HepG2 (cell line): ENCODE measurements at regions not wholly inside any gene's neighbourhood (a gene's known extent, or its start where the extent isn't known, plus 50 kb on each side); places are given as distances from the start of the nearest gene placed in this dataset.

Experiments used
- ATAC-seq: fragments of 200-7000 bp; cut with Tn5 transposase; 3 replicates; pipeline ENCODE4 v1.9.1; 2020; ENCODE audit warnings: mild to moderate bottlenecking, moderate library complexity
- BruUV-seq: library from RNA; stranded (reverse); fragments of 400-500 nt; replicated peaks from 2 replicates; lab custom pipeline; 2021; lab: Mats Ljungman, UMichigan
- CTCF ChIA-PET: fragments of 300-600 bp; formaldehyde crosslinking; extraction: SDS; loops from one replicate; lab custom pipeline; 2021; ENCODE audit warnings: low total read pairs, inconsistent platforms, low intra/inter-chr PET ratio; lab: Yijun Ruan, JAX
- POLR2A ChIA-PET: fragments of 350-600 bp; sonication (Branson Sonifier 250); formaldehyde crosslinking; loops from one replicate; lab custom pipeline; 2020; ENCODE audit warnings: antibody characterized with exemption, inconsistent platforms; lab: Yijun Ruan, JAX
- DNase-seq: peaks from one replicate; pipeline ENCODE4 v3.0.0-alpha.2; 2015; ENCODE audit warnings: low spot score
- FAIRE-seq: peaks from 3 replicates; lab custom pipeline; 2011; peaks lifted over from hg19 to GRCh38; lab: Jason Lieb, UNC
- H2AFZ ChIP-seq: one replicate; pipeline ENCODE4 v1.6.1; 2011; ENCODE audit warnings: low read length, inconsistent platforms
- H3K27ac ChIP-seq: fragments of 300-600 bp; 3 replicates; pipeline ENCODE4 v1.8.0; 2011; ENCODE audit warnings: mixed run types, mild to moderate bottlenecking, mixed read lengths, low read length, inconsistent platforms; ENCODE audit not compliant: insufficient read depth; ENCODE audit errors: extremely low read length
- H3K27me3 ChIP-seq, 2 experiments: fragments of 200-600 bp in 1 of 2; 2 replicates in 1 of 2; 3 replicates in 1 of 2; pipeline versions ENCODE4 v1.6.0 to v1.8.0; 2011; ENCODE audit warnings: low read length in 2 of 2, mild to moderate bottlenecking in 2 of 2, moderate library complexity in 2 of 2, inconsistent platforms in 1 of 2; ENCODE audit not compliant: insufficient read depth in 2 of 2, control insufficient read depth in 1 of 2
- H3K36me3 ChIP-seq, 2 experiments: fragments of 200-600 bp in 1 of 2; replicated peaks in 1 of 2; 2 replicates in 1 of 2; 3 replicates in 1 of 2; pipeline versions ENCODE4 v1.5.1 to v1.8.0; 2011; ENCODE audit warnings: low read length in 2 of 2, inconsistent platforms in 1 of 2; ENCODE audit not compliant: insufficient read depth in 2 of 2, control insufficient read depth in 1 of 2
- H3K4me1 ChIP-seq: 2 replicates; pipeline ENCODE4 v1.5.1; 2012; ENCODE audit warnings: low read length, inconsistent platforms; ENCODE audit not compliant: insufficient read depth
- H3K4me2 ChIP-seq: 2 replicates; pipeline ENCODE4 v1.6.0; 2011; ENCODE audit warnings: low read depth, low read length, inconsistent platforms
- H3K4me3 ChIP-seq, 3 experiments: fragments of 200-600 bp in 1 of 3; sonication (generic), shearing (Covaris generic) in 1 of 3; replicated peaks in 1 of 3; 2 replicates each; pipeline ENCODE4 v1.5.1; 2011 to 2016; ENCODE audit warnings: low read length in 3 of 3, inconsistent platforms in 2 of 3, low read depth in 2 of 3, mild to moderate bottlenecking in 2 of 3, control low read depth in 1 of 3, mixed read lengths in 1 of 3; ENCODE audit not compliant: insufficient read depth in 1 of 3
- H3K79me2 ChIP-seq: one replicate; pipeline ENCODE4 v1.6.1; 2011; ENCODE audit warnings: low read length, inconsistent platforms; ENCODE audit not compliant: insufficient read depth
- H3K9ac ChIP-seq: 2 replicates; pipeline ENCODE4 v1.6.0; 2011; ENCODE audit warnings: mild to moderate bottlenecking, low read depth, low read length, inconsistent platforms; ENCODE audit not compliant: insufficient read depth
- H3K9me3 ChIP-seq: 2 replicates; pipeline ENCODE4 v1.5.1; 2012; ENCODE audit warnings: mild to moderate bottlenecking, low read length
- H4K20me1 ChIP-seq: 2 replicates; pipeline ENCODE4 v1.6.0; 2011; ENCODE audit warnings: inconsistent platforms, mild to moderate bottlenecking, low read length, moderate library complexity; ENCODE audit not compliant: insufficient read depth
- CHD4 ChIP-seq: fragments of 200-600 bp; sonication (generic); IDR thresholded peaks from 2 replicates; pipeline ENCODE4 v1.7.0; 2017; ENCODE audit warnings: mild to moderate bottlenecking, low read length, borderline replicate concordance
- GLMP ChIP-seq: sonication (generic); formaldehyde crosslinking; IDR thresholded peaks from 2 replicates; pipeline ENCODE4 v1.9.0; 2021; ENCODE audit warnings: missing genetic modification reagents, mild to moderate bottlenecking, borderline replicate concordance
- HMG20B ChIP-seq: conservative IDR thresholded peaks from 2 replicates; pipeline ENCODE4 v1.6.1; 2016; ENCODE audit warnings: missing genetic modification reagents, missing compliant biosample characterization
- HNRNPL ChIP-seq: fragments of 200-400 bp; formaldehyde crosslinking; IDR thresholded peaks from 2 replicates; pipeline ENCODE4 v1.6.1; 2017; ENCODE audit warnings: mild to moderate bottlenecking, low read depth, low read length
- HOMEZ ChIP-seq: IDR thresholded peaks from 2 replicates; pipeline ENCODE4 v1.6.1; 2016; ENCODE audit warnings: low read depth
- KDM5B ChIP-seq: sonication (generic); formaldehyde crosslinking; IDR thresholded peaks from 2 replicates; pipeline ENCODE4 v1.4.0; 2020; ENCODE audit warnings: missing genetic modification reagents, mild to moderate bottlenecking, borderline replicate concordance
- PRDM10 ChIP-seq: sonication (generic); formaldehyde crosslinking; IDR thresholded peaks from 2 replicates; pipeline ENCODE4 v1.4.0; 2020; ENCODE audit warnings: low read depth, missing genetic modification reagents
- SIN3B ChIP-seq: fragments of 150-350 bp; IDR thresholded peaks from 2 replicates; pipeline ENCODE4 v1.6.1; 2014; ENCODE audit warnings: low read length
- ZKSCAN8 ChIP-seq: IDR thresholded peaks from 2 replicates; pipeline ENCODE4 v1.6.1; 2016; ENCODE audit warnings: borderline replicate concordance, missing genetic modification reagents, missing compliant biosample characterization
- ZNF431 ChIP-seq: sonication (generic); formaldehyde crosslinking; IDR thresholded peaks from 2 replicates; pipeline ENCODE4 v1.9.0; 2022; ENCODE audit warnings: missing genetic modification reagents, low read depth, mild to moderate bottlenecking, borderline replicate concordance
- ZNF672 ChIP-seq: sonication (generic); formaldehyde crosslinking; IDR thresholded peaks from 2 replicates; pipeline ENCODE4 v1.8.1; 2022; ENCODE audit warnings: missing genetic modification reagents
- ZNF703 ChIP-seq: sonication (generic); formaldehyde crosslinking; IDR thresholded peaks from 2 replicates; pipeline ENCODE4 v1.5.1; 2020; ENCODE audit warnings: missing genetic modification reagents, mild to moderate bottlenecking, moderate library complexity, borderline replicate concordance
- ZNF776 ChIP-seq: sonication (generic); formaldehyde crosslinking; IDR thresholded peaks from 2 replicates; pipeline ENCODE4 v1.4.0; 2020; ENCODE audit warnings: mild to moderate bottlenecking, missing genetic modification reagents
- WGBS: methylation state at CpG from one replicate; pipeline ENCODE4 v1.1.6; 2017; ENCODE audit warnings: low lambda C conversion rate; 5-methylcytosine and 5-hydroxymethylcytosine counted together
- in situ Hi-C: cut with HindIII; loops from 2 replicates; pipeline ENCODE4 v1.10.0; 2017; ENCODE audit warnings: low pct_unique_long_range_greater_than_20kb; ENCODE audit not compliant: extremely low pct_ligation_motif_present
- intact Hi-C: fragments of 100-400 bp; cut with micrococcal nuclease; formaldehyde crosslinking; loops from one replicate; pipeline ENCODE4 v1.10.0; 2022; ENCODE audit not compliant: unreplicated experiment

GRCh38 chr7:51569581-51569980, 253.0 kb upstream of the COBL start (continued):
- TF ChIP-seq GLMP (CRISPR knock-in tag) = no peak

GRCh38 chr7:51569176-51569575, 252.6 kb upstream of the COBL start:
- POLR2A ChIA-PET = no interaction called here

More at GRCh38 chr7:51569176-51569575, 252.6 kb upstream of the COBL start:
- Histone ChIP-seq H3K4me2 (no peak overlapping the region), H3K27me3 (no peaks in the 10 kb centered on the region), H2AFZ (no peak overlapping the region), H3K27ac (no peak overlapping the region), H3K9ac (no peak overlapping the region), H4K20me1 (no peaks in the 10 kb centered on the region), H3K36me3 (no peaks in the 10 kb centered on the region), H3K9me3 (no peaks in the 10 kb centered on the region), H3K4me3 (no peak overlapping the region), H3K79me2 (no peaks in the 10 kb centered on the region), H3K4me1 (no peaks in the 10 kb centered on the region)
- no peak for TF ChIP-seq SIN3B
- TF ChIP-seq ZNF431 (CRISPR knock-in tag) = no peak
- TF ChIP-seq HNRNPL = no peak
- no peak for TF ChIP-seq HOMEZ
- no peak for TF ChIP-seq ZNF703
- no peak for TF ChIP-seq ZKSCAN8 (CRISPR knock-in tag)
- TF ChIP-seq KDM5B = no peak
- no peak for TF ChIP-seq ZNF672 (CRISPR knock-in tag)
- no peak for TF ChIP-seq HMG20B (CRISPR knock-in tag)
- no peak for TF ChIP-seq ZNF776 (CRISPR knock-in tag)
- TF ChIP-seq PRDM10 = no peak
- no peak for TF ChIP-seq CHD4
- no peak for ATAC-seq
- BruUV-seq = no TSS peak
- 6% methylated on average over 5 of the region's 5 CpGs for WGBS
- no peak for FAIRE-seq
- no peak for DNase-seq
- intact Hi-C loops = no loop called here
- CTCF ChIA-PET = no interaction called here
- in situ Hi-C loops = no loop called here
